ENCODE measurements at regions not wholly inside any gene's neighbourhood (a gene's known extent, or its start where the extent isn't known, plus 50 kb on each side); places are given as distances from the start of the nearest gene placed in this dataset.

- Histone ChIP-seq H3K27me3 (no peaks in the 10 kb centered on the region), H3K4me3 (no peak overlapping the region), H3K27ac (peak overlapping the region in 2 of 4 donors; percentile 14 to 23), H3K36me3 (no peaks in the 10 kb centered on the region), H3K9me3 (no peaks in the 10 kb centered on the region), H3K4me1 (peaks cover 0 to 12% (median 10%) of the 10 kb centered on the region in 4 donors)
- TF ChIP-seq CTCF (IDR thresholded peaks at IDR 0.05) (peak in 2 of 4 experiments; percentile 24 to 27), EP300 (IDR thresholded peaks at IDR 0.05) (no peak)
- WGBS, 2 donors = 75 to 84% methylated on average over 4 of the region's 4 CpGs
- no peak for DNase-seq
- intact Hi-C loops (cut with DNase I) = no loop called here
Observed at GRCh38 chr10:63767138-63767801, 246.1 kb downstream of the REEP3 start.

- no peak for TF ChIP-seq POLR2AphosphoS5 (IDR thresholded peaks at IDR 0.05)
- no peak for TF ChIP-seq POLR2A (IDR thresholded peaks at IDR 0.05)
- no peak for TF ChIP-seq EP300 (IDR thresholded peaks at IDR 0.05)
- TF ChIP-seq CTCF (IDR thresholded peaks at IDR 0.05) = no peak
- no peak overlapping the region for H3K4me3 ChIP-seq
- H3K27me3 ChIP-seq = no peaks in the 10 kb centered on the region
- no peak for DNase-seq
- intact Hi-C loops (cut with DNase I) = no loop called here
- peaks cover 0 to 12% (median 10%) of the 10 kb centered on the region in 4 donors for H3K4me1 ChIP-seq
- H3K27ac ChIP-seq = no peak overlapping the region
- H3K9me3 ChIP-seq = no peaks in the 10 kb centered on the region
- H3K36me3 ChIP-seq = no peaks in the 10 kb centered on the region
Observed at GRCh38 chr10:63769367-63769766, 248.2 kb downstream of the REEP3 start.

- intact Hi-C loops (cut with DNase I) = no loop called here
- WGBS, 2 donors = 84 to 86% methylated on average over 7 of the region's 7 CpGs
- DNase-seq = no peak
- TF ChIP-seq EP300 (IDR thresholded peaks at IDR 0.05) (no peak), POLR2AphosphoS5 (IDR thresholded peaks at IDR 0.05) (no peak)
- no peaks in the 10 kb centered on the region for H3K27me3 ChIP-seq
- H3K36me3 ChIP-seq = no peaks in the 10 kb centered on the region
- H3K4me1 ChIP-seq = peaks cover 0 to 12% (median 10%) of the 10 kb centered on the region in 4 donors
- no peak overlapping the region for H3K27ac ChIP-seq
- no peak overlapping the region for H3K4me3 ChIP-seq
- no peaks in the 10 kb centered on the region for H3K9me3 ChIP-seq
Observed at GRCh38 chr10:63770523-63770922, 249.3 kb downstream of the REEP3 start.

- DNase-seq = no peak
- TF ChIP-seq EP300 (IDR thresholded peaks at IDR 0.05) (no peak), POLR2A (IDR thresholded peaks at IDR 0.05) (no peak)
- WGBS, 2 donors = 71 to 79% methylated on average over 1 of the region's 1 CpG
- peaks cover 0 to 1% (median 0%) of the 10 kb centered on the region in 4 donors for H3K4me1 ChIP-seq
- no peaks in the 10 kb centered on the region for H3K9me3 ChIP-seq
- intact Hi-C loops (cut with DNase I) = no loop called here
- no peak overlapping the region for H3K27ac ChIP-seq
- H3K36me3 ChIP-seq = no peaks in the 10 kb centered on the region
- no peak overlapping the region for H3K4me3 ChIP-seq
- H3K27me3 ChIP-seq = no peaks in the 10 kb centered on the region
Observed at GRCh38 chr10:63772491-63772890, 251.3 kb downstream of the REEP3 start.

GRCh38 chr10:63773106-63773505 lies 251.9 kb downstream of the REEP3 start:
- TF ChIP-seq POLR2A (IDR thresholded peaks at IDR 0.05) (no peak), EP300 (IDR thresholded peaks at IDR 0.05) (no peak), POLR2AphosphoS5 (IDR thresholded peaks at IDR 0.05) (no peak), CTCF (IDR thresholded peaks at IDR 0.05) (no peak)
- no peaks in the 10 kb centered on the region for H3K36me3 ChIP-seq
- intact Hi-C loops (cut with DNase I) = no loop called here
- 13 to 32% methylated on average over 1 of the region's 1 CpG for WGBS, 2 donors
- H3K27me3 ChIP-seq = no peaks in the 10 kb centered on the region
- no peak overlapping the region for H3K4me3 ChIP-seq
- no peak for DNase-seq
- H3K9me3 ChIP-seq = no peaks in the 10 kb centered on the region
- no peaks in the 10 kb centered on the region for H3K4me1 ChIP-seq
- no peak overlapping the region for H3K27ac ChIP-seq

GRCh38 chr10:63773962-63774361 lies 252.8 kb downstream of the REEP3 start:
- no peak for DNase-seq
- no peaks in the 10 kb centered on the region for H3K27me3 ChIP-seq
- H3K4me1 ChIP-seq = no peaks in the 10 kb centered on the region
- H3K4me3 ChIP-seq = no peak overlapping the region
- 33 to 78% methylated on average over 2 of the region's 2 CpGs for WGBS, 2 donors
- intact Hi-C loops (cut with DNase I) = no loop called here
- no peak overlapping the region for H3K27ac ChIP-seq
- H3K9me3 ChIP-seq = no peaks in the 10 kb centered on the region
- no peaks in the 10 kb centered on the region for H3K36me3 ChIP-seq
- TF ChIP-seq POLR2AphosphoS5 (IDR thresholded peaks at IDR 0.05) (no peak), CTCF (IDR thresholded peaks at IDR 0.05) (no peak), POLR2A (IDR thresholded peaks at IDR 0.05) (no peak), EP300 (IDR thresholded peaks at IDR 0.05) (no peak)
